Mesothelial cell of epicardium (in vitro differentiated cells): ENCODE measurements at regions not wholly inside any gene's neighbourhood (a gene's known extent, or its start where the extent isn't known, plus 50 kb on each side); places are given as distances from the start of the nearest gene placed in this dataset.
A peak's percentile ranks its signal among the peaks of the same experiment; 100 is the strongest.

ENCODE experiments used
- DNase-seq, 2 experiments: peaks; one replicate each; pipeline ENCODE4 v3.0.0; 2021; ENCODE audit warnings: low spot score in 2 of 2; ENCODE audit not compliant: unreplicated experiment in 2 of 2
- H3K27ac Mint-ChIP-seq: 2 replicates; pipeline ENCODE4 v1.8.0; 2021; ENCODE audit warnings: mixed read lengths
- H3K27me3 Mint-ChIP-seq: 2 replicates; pipeline ENCODE4 v1.8.0; 2021; ENCODE audit warnings: low read depth, mixed read lengths
- H3K36me3 Mint-ChIP-seq: 2 replicates; pipeline ENCODE4 v1.8.0; 2021; ENCODE audit warnings: mixed read lengths
- H3K4me1 Mint-ChIP-seq: 2 replicates; pipeline ENCODE4 v1.8.0; 2021; ENCODE audit warnings: mixed read lengths
- H3K4me3 Mint-ChIP-seq: 2 replicates; pipeline ENCODE4 v1.8.0; 2021; ENCODE audit warnings: mild to moderate bottlenecking, moderate library complexity, mixed read lengths
- H3K9me3 Mint-ChIP-seq: 2 replicates; pipeline ENCODE4 v1.8.0; 2021; ENCODE audit warnings: mixed read lengths
- TF ChIP-seq, protein P1 (sequence below): fragments of 200-600 bp; sonication (generic); IDR thresholded peaks from one replicate; pipeline ENCODE4 v1.5.0; 2021; ENCODE audit warnings: antibody characterized with exemption; ENCODE audit not compliant: unreplicated experiment

DNA sequence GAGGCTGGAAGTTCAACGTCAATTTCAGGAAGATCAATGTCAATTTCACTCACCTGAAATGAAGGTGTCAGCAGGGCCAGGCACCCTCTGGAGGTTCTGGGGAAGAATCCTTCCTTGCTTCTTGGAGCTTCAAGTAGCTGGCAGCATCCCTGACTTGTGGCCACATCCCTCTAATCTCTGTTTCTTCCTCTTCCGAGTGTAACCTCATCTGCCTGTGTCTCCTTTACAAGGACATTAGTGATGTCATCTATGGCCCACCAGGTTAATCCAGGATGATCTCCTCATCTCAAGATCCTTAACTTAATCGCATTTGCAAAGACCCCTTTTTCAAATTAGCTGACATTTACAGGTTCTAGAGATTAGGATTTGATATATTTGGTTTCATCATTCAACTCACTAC, 240.8 kb upstream of the MTNR1B start:
- H3K36me3 Mint-ChIP-seq, result no peaks in the 10 kb centered on the region
- H3K27me3 Mint-ChIP-seq, result peaks cover 1% of the 10 kb centered on the region
- H3K27ac Mint-ChIP-seq, result no peak overlapping the region
- H3K4me1 Mint-ChIP-seq, result no peaks in the 10 kb centered on the region
- peaks cover 3% of the 10 kb centered on the region for H3K9me3 Mint-ChIP-seq
- TF ChIP-seq, protein P1, sequence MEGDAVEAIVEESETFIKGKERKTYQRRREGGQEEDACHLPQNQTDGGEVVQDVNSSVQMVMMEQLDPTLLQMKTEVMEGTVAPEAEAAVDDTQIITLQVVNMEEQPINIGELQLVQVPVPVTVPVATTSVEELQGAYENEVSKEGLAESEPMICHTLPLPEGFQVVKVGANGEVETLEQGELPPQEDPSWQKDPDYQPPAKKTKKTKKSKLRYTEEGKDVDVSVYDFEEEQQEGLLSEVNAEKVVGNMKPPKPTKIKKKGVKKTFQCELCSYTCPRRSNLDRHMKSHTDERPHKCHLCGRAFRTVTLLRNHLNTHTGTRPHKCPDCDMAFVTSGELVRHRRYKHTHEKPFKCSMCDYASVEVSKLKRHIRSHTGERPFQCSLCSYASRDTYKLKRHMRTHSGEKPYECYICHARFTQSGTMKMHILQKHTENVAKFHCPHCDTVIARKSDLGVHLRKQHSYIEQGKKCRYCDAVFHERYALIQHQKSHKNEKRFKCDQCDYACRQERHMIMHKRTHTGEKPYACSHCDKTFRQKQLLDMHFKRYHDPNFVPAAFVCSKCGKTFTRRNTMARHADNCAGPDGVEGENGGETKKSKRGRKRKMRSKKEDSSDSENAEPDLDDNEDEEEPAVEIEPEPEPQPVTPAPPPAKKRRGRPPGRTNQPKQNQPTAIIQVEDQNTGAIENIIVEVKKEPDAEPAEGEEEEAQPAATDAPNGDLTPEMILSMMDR, result no peak
- DNase-seq, result no peak
- no peak overlapping the region for H3K4me3 Mint-ChIP-seq

DNA sequence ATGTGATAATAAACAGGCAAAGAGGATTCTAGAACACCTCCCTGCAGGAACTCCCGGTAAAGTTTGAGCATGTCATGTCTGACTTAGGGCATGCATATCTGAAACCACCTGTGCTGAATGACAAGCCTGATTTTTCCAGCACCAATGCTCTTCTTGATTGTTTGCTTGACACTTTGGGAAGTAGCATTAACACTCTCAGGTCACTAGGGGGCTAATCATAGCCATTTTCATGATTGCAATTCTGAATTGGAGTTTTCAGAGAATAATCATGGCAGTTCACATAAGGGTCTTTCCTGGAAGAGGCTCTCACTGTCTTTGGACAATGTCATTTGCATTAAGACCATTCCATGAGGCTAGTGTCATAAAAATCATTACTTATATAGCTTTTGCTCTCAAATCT, 234.4 kb upstream of the MTNR1B start:
- no peak for DNase-seq
- Mint-ChIP-seq H3K27me3 (no peaks in the 10 kb centered on the region), H3K36me3 (no peaks in the 10 kb centered on the region), H3K9me3 (no peaks in the 10 kb centered on the region), H3K27ac (no peak overlapping the region), H3K4me3 (no peak overlapping the region), H3K4me1 (peaks cover 15% of the 10 kb centered on the region)
- TF ChIP-seq, protein P1, result no peak

- TF ChIP-seq, protein P1, result no peak
- peaks cover 4% of the 10 kb centered on the region for H3K9me3 Mint-ChIP-seq
- no peak overlapping the region for H3K27ac Mint-ChIP-seq
- H3K27me3 Mint-ChIP-seq, result no peaks in the 10 kb centered on the region
- H3K36me3 Mint-ChIP-seq, result no peaks in the 10 kb centered on the region
- H3K4me1 Mint-ChIP-seq, result peaks cover 24% of the 10 kb centered on the region
- no peak overlapping the region for H3K4me3 Mint-ChIP-seq
- no peak for DNase-seq
These were observed 231.2 kb upstream of the MTNR1B start for GRCh38 chr11:92738276-92738675.

DNA sequence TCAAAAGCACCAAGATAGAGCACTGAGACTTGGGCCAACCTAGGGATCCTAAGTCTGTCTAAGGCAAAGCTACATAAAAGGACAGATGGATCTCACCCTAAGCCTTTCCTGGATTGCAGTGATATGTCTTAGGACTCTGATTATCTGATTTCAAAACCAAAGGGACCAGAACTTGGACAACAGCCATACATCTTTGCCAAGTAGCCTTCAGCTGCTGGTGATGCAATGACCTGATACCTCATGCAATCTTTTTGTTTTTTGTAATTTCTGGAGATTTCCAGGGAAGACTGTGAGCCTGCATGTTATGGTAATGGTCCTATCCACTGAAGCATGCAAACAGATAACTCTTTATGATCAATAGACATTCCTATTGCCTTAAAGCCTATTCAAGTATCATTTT, 230.4 kb upstream of the MTNR1B start:
- no peak for DNase-seq
- Mint-ChIP-seq H3K4me3 (no peak overlapping the region), H3K9me3 (peaks cover 4% of the 10 kb centered on the region), H3K4me1 (peaks cover 28% of the 10 kb centered on the region), H3K36me3 (no peaks in the 10 kb centered on the region), H3K27ac (no peak overlapping the region), H3K27me3 (no peaks in the 10 kb centered on the region)
- TF ChIP-seq, protein P1, result no peak

GRCh38 chr11:92739491-92739890, 230.0 kb upstream of the MTNR1B start:
- Mint-ChIP-seq H3K36me3 (no peaks in the 10 kb centered on the region), H3K9me3 (peaks cover 4% of the 10 kb centered on the region), H3K4me1 (peaks cover 28% of the 10 kb centered on the region), H3K4me3 (no peak overlapping the region), H3K27me3 (no peaks in the 10 kb centered on the region), H3K27ac (no peak overlapping the region)
- TF ChIP-seq, protein P1, result no peak
- DNase-seq, result no peak

- TF ChIP-seq, protein P1, result no peak
- Mint-ChIP-seq H3K36me3 (no peaks in the 10 kb centered on the region), H3K4me1 (peaks cover 28% of the 10 kb centered on the region), H3K27me3 (no peaks in the 10 kb centered on the region), H3K9me3 (peaks cover 4% of the 10 kb centered on the region), H3K4me3 (no peak overlapping the region), H3K27ac (peak overlapping the region; percentile 45)
- no peak for DNase-seq
These were observed 229.2 kb upstream of the MTNR1B start for GRCh38 chr11:92740276-92740675.
